Lung (tissue), 11 donors: ENCODE measurements at regions not wholly inside any gene's neighbourhood (a gene's known extent, or its start where the extent isn't known, plus 50 kb on each side); places are given as distances from the start of the nearest gene placed in this dataset.

Experiments
- ATAC-seq: fragments of 200-7000 bp; cut with Tn5 transposase; one replicate; pipeline ENCODE4 v1.9.1; 2020; ENCODE audit warnings: moderate number of reproducible peaks; ENCODE audit not compliant: insufficient read depth, low FRiP score
- DNase-seq, 3 donors: peaks; one replicate each; pipeline ENCODE4 v3.0.0-alpha.2; 2013 to 2017
- H3K27ac ChIP-seq, 2 donors: one replicate each; pipeline ENCODE4 v1.5.1; 2013; ENCODE audit warnings: mild to moderate bottlenecking in 2 of 2, moderate library complexity in 2 of 2, control low read depth in 1 of 2, inconsistent platforms in 1 of 2, low read depth in 1 of 2, low read length in 1 of 2
- H3K27me3 ChIP-seq, 3 donors: one replicate each; pipeline ENCODE4 v1.5.1; 2013; ENCODE audit warnings: low read length in 2 of 3; ENCODE audit not compliant: control insufficient read depth in 3 of 3, insufficient read depth in 3 of 3
- H3K36me3 ChIP-seq, 4 donors: one replicate each; pipeline ENCODE4 v1.5.1; 2013; ENCODE audit warnings: low read length in 4 of 4, mild to moderate bottlenecking in 1 of 4, moderate library complexity in 1 of 4; ENCODE audit not compliant: control insufficient read depth in 4 of 4, insufficient read depth in 4 of 4
- H3K4me1 ChIP-seq, 5 donors: one replicate each; pipeline ENCODE4 v1.5.1; 2013; ENCODE audit warnings: low read length in 5 of 5, mild to moderate bottlenecking in 2 of 5, moderate library complexity in 1 of 5; ENCODE audit not compliant: control insufficient read depth in 5 of 5, insufficient read depth in 5 of 5
- H3K4me3 ChIP-seq: one replicate; pipeline ENCODE4 v1.5.1; 2013; ENCODE audit warnings: mild to moderate bottlenecking, control low read depth, moderate library complexity
- H3K9ac ChIP-seq, 2 donors: one replicate each; pipeline ENCODE4 v1.5.1; 2013; ENCODE audit warnings: low read length in 2 of 2, control low read depth in 1 of 2; ENCODE audit not compliant: insufficient read depth in 1 of 2
- H3K9me3 ChIP-seq, 4 donors: one replicate each; pipeline ENCODE4 v1.5.1; 2013; ENCODE audit warnings: low read length in 3 of 4, mild to moderate bottlenecking in 1 of 4, moderate library complexity in 1 of 4; ENCODE audit not compliant: control insufficient read depth in 4 of 4, insufficient read depth in 3 of 4
- CTCF ChIP-seq: IDR thresholded peaks from 2 replicates; pipeline ENCODE4 v1.5.1; 2012; ENCODE audit warnings: mild to moderate bottlenecking; ENCODE audit errors: control extremely low read depth, extremely low read depth
- WGBS, 2 donors: extraction: QIAGEN DNeasy Blood & Tissue Kit; methylation state at CpG; one replicate each; pipeline ENCODE4 v1.1.7; 2013; 5-methylcytosine and 5-hydroxymethylcytosine counted together
- donor health status: control.
- donor health status: control.
- donor health status: Bipolar disorder and iron deficiency.
- donor health status: healthy.
- donor health status: DM: yes; HTN: yes; CAD: no.

DNA sequence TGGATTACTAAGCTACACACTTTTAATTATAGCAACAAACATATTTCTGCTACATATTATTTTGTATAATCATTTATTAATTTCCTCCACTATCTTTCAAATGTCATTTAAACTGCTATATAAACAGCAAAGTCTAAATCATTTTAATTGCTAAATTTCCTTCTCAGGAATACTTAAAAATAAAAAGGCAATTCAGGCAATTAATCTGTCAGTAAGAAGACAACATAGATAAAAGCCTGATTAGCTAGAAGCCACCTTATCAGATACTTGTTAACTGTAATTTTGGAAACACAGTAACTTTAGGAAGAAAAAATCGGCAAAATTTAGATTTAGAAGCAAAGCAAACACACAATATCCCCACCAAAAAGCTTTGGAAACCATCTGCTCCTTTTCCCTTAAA, 188.2 kb upstream of the ZNF804A start:
- Histone ChIP-seq H3K9ac (no peak overlapping the region), H3K27me3 (no peaks in the 10 kb centered on the region), H3K4me1 (no peaks in the 10 kb centered on the region), H3K9me3 (no peaks in the 10 kb centered on the region), H3K4me3 (no peak overlapping the region), H3K27ac (no peak overlapping the region), H3K36me3 (no peaks in the 10 kb centered on the region)
- no peak for DNase-seq
- ATAC-seq, result no peak
- WGBS, 2 donors, result 74 to 82% methylated on average over 1 of the region's 1 CpG
- TF ChIP-seq CTCF, result no peak

- Histone ChIP-seq H3K4me3 (no peak overlapping the region), H3K27me3 (no peaks in the 10 kb centered on the region), H3K36me3 (no peaks in the 10 kb centered on the region), H3K9ac (no peak overlapping the region), H3K9me3 (no peaks in the 10 kb centered on the region), H3K27ac (no peak overlapping the region), H3K4me1 (no peaks in the 10 kb centered on the region)
- DNase-seq (no peak), ATAC-seq (no peak)
- WGBS, 2 donors, result 78 to 88% methylated on average over 2 of the region's 2 CpGs
- no peak for TF ChIP-seq CTCF
Observed at GRCh38 chr2:184413221-184413620, 185.1 kb upstream of the ZNF804A start.

- no peak for TF ChIP-seq CTCF
- Histone ChIP-seq H3K9ac (no peak overlapping the region), H3K36me3 (no peaks in the 10 kb centered on the region), H3K9me3 (no peaks in the 10 kb centered on the region), H3K27ac (no peak overlapping the region), H3K4me3 (no peak overlapping the region), H3K27me3 (no peaks in the 10 kb centered on the region), H3K4me1 (no peaks in the 10 kb centered on the region)
- no peak for DNase-seq
- WGBS, 2 donors, result 90 to 92% methylated on average over 1 of the region's 1 CpG
- ATAC-seq, result no peak
Observed at GRCh38 chr2:184413671-184414229, 184.6 kb upstream of the ZNF804A start.
